T-helper 2 cell treated with Interferon-gamma antibody and Interleukin-4, amounts not matched to agents 100 ng/mL and 5 ng/mL, for 36 hours (primary cell): ENCODE measurements at regions not wholly inside any gene's neighbourhood (a gene's known extent, or its start where the extent isn't known, plus 50 kb on each side); places are given as distances from the start of the nearest gene placed in this dataset.
"Not testable (repeated sequence)": the region's sequence is repeated elsewhere in the genome, so short reads cannot be mapped to it uniquely, and the experiment has no call there.

Experiments
- intact Hi-C: fragments of 100-400 bp; cut with micrococcal nuclease; formaldehyde crosslinking; loops from one replicate; pipeline ENCODE4 v1.15.1; 2023

DNA sequence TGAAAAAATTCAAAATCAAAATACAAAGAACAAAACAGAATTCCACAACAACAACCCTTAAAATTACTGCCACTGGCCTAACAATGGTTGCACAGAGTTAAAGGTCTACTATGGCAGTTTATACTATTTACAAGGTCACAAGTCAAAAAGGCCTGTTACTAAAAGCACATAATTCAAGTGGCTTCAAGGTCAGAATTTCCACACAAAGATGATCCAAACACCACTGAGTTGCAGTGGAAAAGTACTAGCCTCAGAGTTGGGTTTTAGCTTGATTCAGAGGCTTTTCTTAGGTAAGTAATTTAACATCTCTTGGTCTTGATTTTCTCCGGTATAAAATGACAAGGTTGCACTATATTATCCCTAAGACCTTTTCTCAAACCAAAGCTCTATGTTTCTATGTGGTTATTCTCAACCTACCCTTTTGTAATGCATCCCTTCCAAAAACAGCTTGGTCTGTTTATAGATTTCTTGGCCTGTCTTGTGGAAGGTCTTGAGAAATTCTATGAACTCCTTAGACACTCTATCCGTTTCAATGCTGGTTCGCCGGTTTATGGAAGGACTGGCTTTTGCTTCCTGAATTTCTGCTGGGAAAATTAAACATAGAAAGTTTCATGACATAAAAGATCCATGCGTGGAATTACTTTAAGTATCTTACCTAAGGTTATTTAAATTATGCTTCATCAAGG lies 69.5 kb downstream of the MDH2 start:
- intact Hi-C loops: not testable (repeated sequence)

DNA sequence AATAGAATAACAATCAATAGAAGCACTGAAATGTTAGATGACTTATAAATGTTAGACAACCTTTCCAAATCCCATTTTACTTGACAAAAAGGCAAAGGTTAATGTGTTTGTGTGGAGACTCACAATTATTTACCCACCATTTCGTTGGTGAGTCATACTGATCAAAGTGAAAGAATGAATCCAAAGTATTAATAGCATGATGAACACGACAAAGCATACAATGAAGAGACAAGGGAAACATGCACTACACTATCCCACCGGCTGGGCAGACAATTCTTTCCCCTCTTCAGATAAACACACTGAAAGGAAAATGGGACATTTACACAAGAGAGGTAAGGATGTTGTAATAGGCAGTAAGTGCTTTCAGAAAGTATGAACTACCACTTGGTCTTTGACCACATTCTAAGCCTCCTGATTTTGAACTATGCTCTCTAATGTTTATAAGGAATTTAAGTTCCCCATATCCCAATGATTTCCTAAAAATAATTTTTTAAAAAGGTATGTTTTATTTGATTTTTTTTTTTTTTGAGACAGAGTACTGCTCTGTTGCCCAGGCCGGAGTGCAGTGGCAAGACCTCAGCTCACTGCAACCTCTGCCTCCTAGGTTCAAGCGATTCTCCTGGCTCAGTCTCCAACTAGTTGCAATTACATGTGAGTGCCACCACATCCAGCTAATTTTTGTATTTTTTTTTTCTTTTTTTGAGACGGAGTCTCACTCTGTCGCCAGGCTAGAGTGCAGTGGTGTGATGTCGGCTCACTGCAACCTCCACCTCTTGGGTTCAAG lies 70.5 kb downstream of the MDH2 start:
- intact Hi-C loops: not testable (repeated sequence)

DNA sequence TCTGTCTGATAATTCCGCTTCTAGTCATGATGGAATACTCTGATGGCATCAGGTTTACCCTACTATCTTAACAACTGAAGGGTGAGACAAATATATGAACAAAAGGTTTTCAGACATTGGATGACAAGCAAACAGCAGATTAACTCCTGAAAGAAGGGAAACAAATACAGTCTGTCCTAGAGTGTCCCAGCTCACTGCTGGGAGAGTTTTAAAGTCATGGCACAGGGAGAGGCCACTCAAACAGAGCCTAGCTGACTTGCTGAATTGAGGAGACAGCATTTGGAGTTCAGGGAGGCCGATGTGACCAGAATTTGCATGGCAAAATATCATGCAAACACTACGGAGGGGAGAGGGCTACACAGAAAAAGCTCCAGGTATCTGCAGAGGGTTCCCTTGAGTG lies 73.1 kb downstream of the MDH2 start:
- intact Hi-C loops: loop anchor here (1.0 kb wide), 1 partner anchor 19 kb away; no protein-coding TSS in a partner anchor

DNA sequence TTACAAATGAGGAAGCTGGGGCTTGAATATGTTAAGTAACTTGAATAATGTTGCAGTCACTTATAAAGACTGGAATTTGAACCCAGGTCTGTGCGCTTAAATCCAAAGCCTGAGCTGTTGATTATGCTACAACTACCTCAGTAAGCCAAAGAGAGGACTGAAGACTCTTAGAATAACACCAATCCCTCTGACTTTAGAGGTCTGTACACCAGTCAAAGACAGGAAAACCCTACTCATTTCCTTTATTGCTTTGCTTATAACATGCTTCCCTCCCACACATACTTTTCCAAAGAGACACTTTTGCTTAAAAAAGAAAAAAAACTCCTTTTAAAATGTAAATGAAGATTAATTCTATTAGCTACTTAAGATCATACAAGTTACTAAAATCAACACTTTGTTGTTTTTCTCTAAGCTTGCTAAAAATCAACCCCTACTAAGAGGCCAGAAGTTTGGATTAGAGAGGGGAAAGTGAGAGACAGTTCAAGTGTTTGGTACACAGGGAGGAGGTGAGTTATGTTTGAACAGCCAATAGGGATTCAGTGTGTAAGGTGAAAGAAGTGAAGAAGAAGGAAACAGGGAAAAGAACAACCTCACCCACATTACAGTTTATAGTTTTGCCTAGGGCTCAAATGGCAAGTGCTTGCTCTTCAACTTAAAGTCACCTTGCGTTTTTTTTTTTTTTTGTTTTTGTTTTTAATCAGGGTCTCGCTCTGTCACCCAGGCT lies 74.8 kb downstream of the MDH2 start:
- intact Hi-C loops: no loop called here

DNA sequence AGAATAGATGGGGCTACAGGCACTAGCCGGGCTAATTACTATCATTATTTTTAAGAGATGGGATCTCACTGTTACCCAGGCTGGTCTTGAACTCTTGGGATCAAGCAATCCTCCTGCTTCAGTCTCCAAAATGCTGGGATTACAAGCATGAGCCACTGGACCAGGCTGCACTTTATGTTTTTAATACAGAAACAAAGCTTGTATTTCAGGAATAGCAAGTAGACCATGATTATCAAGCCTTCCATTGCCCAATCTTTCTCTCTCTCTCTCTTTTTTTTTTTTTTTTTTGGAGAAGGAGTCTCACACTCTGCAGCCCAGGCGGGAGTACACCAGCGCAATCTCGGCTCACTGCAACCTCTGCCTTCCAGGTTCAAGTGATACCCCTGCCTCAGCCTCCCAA lies 75.4 kb downstream of the MDH2 start:
- intact Hi-C loops: no loop called here

DNA sequence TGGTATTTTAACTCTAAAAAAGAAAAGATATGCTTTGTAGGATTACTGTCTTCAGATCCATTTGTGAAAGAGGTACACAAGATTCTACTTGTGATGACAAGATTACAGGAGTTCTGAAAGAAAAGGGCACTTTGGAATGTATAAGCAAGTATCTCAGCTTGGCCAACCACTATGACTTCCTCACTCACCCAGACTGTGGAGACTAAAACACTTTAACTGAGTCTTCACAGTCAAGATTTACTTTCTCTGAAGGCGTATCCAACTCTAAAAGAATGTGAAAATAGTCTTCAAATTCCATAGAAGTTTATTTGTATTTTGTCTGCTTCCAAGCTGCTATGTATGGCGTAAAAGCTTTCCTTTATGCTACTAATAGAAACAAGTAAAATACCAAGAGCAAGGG lies 76.1 kb upstream of the SRRM3 start:
- intact Hi-C loops: no loop called here

DNA sequence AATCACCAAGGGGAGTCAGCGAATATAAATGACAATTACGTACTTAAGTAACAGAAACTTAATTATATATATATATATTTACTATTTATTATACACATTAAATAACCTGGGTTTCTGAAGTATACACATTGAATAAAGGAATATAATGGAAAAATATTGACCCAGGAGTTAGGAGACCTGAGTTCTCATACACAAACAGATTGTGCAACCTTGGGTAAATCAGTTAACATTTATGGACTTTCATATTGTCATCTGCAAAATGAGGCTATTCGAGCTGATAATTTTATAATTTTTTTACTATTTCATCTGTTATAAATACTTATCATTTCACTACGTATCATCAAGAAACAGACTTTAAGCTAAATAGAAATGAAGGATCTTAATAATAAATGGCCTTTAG lies 75.1 kb upstream of the SRRM3 start:
- intact Hi-C loops: no loop called here

DNA sequence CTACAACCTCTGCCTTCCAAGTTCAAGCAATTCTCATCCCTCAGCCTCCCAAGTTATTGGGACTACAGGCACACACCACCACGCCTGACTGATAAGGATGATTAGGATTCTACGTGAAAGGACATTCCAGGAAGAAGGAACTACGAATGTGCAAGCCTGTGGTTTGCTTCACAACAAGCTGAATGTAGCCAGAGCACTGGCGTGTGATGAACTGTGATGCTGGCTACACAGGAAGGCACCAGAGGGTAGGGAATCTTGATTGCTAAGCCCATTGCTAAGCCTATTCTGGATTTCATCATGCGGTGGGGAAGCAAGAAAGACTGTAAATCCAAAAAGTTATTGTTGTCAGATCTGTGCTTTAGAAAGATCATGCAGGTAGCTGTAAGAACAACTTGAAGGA lies 72.3 kb upstream of the SRRM3 start:
- intact Hi-C loops: no loop called here

DNA sequence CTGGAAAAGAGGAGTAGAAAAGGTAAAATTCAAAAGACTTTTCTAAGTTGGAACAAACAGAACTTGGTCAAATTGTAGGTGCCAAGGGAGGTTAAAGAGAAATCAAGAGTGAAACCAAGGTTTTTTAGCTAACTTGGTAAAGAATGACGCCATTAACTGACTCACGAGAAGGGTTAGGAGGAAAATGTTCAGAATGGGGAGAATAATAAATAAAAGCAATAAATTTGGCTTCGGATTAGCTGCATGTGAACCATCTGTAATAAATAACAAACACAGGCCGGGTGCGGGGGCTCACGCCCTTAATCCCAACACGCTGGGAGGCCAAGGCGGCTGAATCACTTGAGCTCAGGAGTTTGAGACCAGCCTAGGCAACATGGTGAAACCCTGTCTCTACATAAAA lies 71.9 kb upstream of the SRRM3 start:
- intact Hi-C loops: loop anchor here (1.0 to 5.0 kb wide), 2 partner anchors 53 to 83 kb away; partner anchors contain the start of gene STYXL1

DNA sequence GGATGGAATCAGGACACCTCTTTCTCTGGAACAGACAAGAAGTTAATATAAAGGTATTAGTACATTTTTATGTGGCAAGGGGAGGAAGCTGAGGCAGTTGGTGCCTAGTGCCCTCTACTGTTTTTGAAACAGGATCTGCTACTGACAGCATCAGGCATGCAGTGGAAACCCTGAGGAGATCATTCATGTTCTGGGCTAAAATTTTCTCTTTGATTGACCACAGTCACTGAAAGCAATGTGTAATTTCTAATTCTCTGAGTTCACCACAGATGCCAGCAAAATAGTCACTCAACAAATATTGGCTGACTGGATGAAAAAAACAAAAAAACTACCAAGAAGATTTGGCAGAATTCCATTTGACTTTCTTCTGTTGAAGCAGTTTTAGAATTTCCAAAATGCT lies 71.0 kb upstream of the SRRM3 start:
- intact Hi-C loops: loop anchor here (1.0 to 5.0 kb wide), 2 partner anchors 53 to 83 kb away; partner anchors contain the start of gene STYXL1

DNA sequence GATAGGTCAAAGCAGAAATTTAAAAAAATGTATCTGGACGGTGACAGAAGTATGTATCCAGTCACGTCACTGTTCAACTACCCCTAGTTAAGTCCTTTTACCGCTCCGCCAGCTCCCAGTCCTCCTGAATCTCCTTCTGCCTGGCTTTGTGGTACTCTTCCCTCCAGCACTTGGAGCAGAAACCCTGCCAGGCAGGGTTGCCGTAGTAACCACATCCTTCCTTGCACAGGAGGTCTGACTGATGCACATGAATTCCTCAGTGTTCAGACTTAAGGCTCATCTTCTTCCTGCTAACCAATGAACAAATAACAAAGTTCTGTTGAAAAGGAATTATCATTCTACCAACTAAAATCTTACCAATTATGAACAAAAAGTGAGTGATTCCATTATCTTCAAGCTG lies 69.8 kb upstream of the SRRM3 start:
- intact Hi-C loops: loop anchor here (5.0 kb wide), 1 partner anchor 55 kb away; no protein-coding TSS in a partner anchor

DNA sequence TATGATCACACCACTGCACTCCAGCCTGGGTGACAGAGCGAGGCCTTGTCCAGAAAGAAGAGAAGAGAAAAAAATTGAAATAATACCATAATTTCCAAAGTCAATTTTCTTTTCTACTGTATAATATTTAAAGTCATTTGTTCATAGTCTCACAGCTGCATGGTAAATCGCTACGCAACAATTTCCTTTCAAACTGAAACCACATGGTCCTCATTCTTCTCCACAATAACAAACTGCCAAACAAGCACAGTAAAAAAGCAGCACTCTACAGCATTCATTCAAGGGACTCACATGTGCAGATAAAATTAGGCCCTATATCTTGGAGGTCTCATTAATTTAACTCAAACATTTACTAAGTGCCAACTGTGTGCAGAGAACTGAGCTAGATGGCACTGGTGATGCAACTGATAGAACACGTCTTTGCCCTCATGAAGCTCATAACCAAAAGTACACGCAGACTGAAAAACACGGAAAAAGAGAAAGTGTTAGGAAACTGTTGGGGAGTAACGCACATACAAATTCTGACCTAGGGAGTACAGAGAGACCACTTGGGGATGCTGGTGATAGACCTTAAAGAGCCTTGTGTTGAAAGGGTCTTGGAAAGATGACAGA lies 68.4 kb upstream of the SRRM3 start:
- intact Hi-C loops: loop anchor here (1.0 to 5.0 kb wide), 3 partner anchors 10 to 56 kb away; no protein-coding TSS in a partner anchor

DNA sequence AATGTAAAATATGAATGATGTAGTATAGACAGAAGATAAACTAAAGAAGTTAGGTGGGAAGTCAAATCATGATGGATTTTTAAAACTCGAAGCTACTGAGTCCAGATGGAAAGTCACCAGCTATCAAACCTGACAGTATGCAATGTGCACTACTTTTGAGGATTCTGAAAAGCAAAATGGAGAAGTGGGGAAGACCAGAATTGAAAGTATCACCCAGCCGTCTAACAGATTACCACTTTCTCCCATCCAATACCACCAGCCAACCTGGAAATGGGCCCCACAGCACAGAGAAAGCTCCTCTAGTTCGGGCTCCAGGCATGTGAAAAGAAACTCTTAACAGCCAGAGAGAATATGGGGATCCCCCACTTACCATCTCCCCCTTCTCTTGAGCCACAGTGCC lies 67.9 kb upstream of the SRRM3 start:
- intact Hi-C loops: loop anchor here (1.0 to 5.0 kb wide), 3 partner anchors 9 to 57 kb away; no protein-coding TSS in a partner anchor

DNA sequence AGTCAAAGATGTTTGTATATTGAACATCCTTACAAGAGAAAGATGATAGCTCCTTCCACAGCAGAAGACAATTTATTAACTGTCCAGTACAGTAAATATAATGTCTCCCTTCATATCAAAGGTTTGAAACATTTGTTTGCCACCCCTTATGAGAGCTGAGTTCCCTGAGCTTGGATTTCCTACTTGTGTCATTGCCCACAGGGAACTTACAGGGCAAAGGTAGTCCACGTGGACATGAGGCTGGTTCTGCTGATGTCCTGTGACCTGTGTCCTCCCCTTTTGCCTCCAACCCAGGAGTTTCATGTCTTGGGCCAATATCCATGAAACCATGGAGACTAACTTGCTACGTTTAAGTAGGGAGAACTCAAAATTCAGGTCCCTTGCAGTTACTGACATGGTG lies 66.4 kb upstream of the SRRM3 start:
- intact Hi-C loops: not testable (repeated sequence)

DNA sequence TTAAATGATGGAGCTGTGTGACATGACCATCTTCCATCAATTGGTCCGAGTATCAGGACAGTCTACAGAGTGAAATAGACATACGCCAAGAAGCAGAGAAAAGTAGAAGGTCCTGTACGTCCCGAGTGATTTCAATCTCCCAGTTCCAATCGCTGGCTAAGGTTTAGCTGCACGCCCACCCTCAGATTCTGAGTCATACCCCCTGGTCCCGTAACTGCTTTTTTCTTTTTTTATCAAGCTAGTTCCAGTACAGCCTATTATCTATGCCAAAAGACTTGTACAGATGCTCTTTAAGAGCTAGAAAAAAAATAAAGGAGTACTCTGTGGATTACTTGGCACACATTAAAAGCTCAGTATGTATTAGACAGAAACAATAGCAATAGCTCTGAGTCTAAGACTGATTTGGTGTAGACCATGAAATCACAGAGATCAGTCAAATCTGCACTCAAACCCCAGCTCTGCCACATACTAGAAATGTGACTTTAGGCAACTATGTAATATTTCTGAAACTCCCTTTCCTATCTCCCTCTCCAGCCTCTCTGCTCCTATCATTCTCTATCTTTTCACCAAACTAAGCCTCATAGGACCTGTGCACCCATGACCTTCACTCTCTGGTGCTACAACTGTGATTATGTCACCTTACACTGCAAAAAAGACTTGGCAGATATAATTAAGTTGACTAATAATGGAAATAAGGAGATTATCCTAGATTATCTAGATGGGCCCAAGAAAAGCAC lies 63.0 kb upstream of the SRRM3 start:
- intact Hi-C loops: not testable (repeated sequence)

DNA sequence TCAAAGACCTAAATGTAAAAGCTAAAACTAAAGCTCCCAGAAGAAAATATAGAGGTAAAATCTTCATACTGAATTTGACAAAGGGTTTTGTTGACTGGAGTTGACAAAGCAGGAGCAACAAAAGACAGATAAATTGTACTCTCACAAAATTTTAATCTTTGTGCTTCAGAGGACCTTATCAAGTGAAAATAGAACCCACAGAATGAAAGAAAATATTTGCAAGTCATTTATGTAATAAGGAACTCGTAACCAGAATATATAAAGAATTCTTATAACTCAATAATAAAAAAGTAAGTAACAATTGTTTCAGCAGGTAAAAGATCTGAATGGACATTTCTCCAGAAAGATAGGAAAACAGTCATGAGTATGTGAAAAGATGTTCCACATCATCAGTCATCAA lies 62.0 kb upstream of the SRRM3 start:
- intact Hi-C loops: no loop called here

DNA sequence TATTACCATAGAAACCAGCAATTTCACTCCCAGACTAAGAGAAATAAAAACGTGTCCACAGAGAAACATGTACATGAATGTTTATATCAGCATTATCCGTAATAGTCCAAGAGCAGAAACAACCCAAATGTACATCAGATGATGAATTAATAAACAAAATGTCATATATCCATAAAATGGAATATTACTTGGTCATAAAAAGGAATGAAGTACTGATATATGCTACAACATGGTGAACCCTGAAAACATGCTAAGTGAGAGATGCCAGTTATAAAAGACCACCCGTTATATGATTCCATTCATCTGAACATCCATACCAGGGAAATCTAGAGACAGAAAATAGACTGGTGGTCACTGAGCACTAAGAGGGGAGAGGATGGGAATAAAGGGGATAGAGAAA lies 61.4 kb upstream of the SRRM3 start:
- intact Hi-C loops: not testable (repeated sequence)

DNA sequence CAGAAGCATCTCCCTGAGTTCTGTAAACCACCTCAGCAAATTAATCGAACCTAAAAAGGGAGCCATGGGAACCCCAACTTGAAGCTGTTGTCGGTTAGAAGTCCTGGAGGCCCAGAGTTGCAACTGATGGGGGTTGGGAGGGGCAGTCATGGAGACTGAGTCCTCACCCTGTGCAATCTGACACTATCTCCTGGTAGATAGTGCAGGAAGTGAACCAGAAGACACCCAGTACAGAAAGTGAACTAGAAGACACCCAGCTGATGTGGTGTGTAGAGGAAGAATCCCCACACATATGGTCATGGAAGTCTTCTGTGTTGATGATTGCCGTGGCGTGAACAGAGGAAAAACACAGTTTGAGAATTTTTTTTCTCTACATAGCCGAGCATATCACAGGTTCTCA lies 58.8 kb upstream of the SRRM3 start:
- intact Hi-C loops: loop anchor here (1.0 kb wide), 1 partner anchor 10 kb away; no protein-coding TSS in a partner anchor

DNA sequence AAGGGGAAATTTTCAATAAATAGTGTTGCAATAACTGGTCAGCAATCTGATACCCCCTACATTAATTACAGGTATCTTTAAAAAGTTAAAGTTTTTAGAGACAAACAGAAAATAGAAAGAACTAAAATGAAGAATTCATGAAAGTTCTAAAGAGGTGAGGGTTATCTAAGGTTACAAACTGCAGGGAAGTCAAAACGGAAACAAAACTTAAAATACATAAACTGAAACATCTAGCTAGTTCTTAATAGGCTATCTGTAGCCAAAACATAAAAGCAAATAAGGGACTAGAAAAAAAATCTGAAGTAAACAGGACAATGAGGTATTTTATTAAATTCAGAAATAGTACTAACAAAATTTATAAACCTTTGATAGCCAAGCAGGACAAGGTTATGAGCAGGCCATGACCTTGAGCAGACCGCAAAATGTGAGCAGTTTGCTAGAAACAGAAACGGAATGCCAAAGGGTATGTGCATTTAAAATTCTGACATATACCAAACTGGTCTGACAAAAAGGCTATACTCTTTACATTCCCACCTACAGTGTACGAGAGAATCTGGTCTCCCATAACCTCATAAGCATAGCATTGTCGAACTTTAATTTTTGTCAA lies 56.9 kb upstream of the SRRM3 start:
- intact Hi-C loops: not testable (repeated sequence)

DNA sequence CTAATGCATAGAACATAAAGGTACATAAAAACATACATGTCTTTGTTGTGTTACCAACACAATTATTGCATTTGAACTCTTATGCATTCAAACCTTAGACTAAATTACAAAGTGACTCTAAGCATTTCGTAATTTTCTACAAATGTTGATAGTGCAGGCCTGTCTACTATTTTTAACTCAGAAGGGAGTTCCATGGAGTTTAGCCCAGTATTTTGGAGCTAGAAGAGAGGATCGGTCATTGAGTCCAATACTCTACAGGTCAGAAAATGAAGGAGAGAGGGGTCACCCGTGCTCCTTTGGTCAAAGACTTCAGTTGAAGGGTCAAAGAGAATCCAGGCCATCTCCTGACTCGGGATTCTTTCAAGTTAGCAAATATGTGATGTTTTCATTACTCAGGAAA lies 55.3 kb upstream of the SRRM3 start:
- intact Hi-C loops: no loop called here
